GM19240 (cell line): ENCODE measurements at regions not wholly inside any gene's neighbourhood (a gene's known extent, or its start where the extent isn't known, plus 50 kb on each side); places are given as distances from the start of the nearest gene placed in this dataset.

Source experiments
- DNase-seq: peaks from one replicate; pipeline ENCODE4 v3.0.0; 2011; ENCODE audit warnings: low spot score; ENCODE audit not compliant: insufficient read length

DNA sequence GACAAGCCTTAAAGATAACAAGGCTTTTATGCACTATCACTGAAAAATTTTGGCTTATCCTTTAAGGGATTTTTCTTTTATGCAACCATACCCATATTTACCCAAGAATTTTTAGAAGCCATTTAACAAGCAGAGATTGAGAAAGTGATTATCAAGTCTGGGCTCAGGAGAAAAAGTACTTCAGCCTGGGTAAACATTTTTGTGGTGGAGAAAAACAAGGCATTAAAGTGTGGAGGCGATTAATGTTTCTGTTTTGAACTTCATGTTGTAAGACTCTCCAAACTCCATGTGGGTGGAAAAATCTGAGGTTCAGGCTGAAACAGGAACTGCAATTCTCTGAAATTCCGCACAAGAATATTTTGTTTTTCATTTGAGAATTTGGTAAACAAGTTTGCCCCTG lies 260.4 kb upstream of the KCNMB2 start:
- no peak for DNase-seq

DNA sequence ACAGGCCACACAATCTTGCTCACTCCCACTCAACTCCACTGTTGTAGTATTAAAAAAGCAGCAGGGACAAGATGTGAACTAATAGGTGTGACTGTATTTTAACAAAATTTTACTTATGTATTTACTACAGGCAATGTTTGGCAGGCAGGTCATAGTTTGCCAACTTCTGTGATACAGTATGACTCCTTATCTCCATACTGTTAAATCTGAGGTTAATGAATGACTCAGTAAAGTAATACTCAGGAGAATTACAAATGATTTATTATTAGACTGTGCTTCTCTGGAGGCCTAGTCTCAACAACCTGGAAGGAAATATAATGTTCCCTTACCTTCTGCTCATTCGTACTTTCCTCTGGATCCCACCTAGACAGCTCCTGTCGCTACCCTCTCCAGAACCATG lies 258.6 kb upstream of the KCNMB2 start:
- no peak for DNase-seq

DNA sequence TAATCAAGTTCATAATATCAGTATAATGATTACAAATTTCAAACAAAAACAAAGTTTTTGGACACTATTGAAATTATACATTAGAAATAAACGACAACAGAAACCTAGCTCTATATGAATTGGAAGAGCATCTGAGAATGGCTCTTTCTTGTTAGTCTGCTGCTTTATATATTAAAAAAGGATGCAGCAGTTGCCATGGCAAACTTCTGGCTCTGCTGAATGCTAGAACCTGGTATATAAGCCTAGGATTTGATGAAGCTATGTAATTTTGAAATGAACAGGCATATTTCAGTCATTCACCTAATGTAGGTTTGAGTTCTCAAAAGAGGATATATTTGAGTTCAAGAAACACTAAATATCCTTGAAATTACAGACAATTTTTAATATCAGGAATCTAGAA lies 252.7 kb upstream of the KCNMB2 start:
- no peak for DNase-seq

DNA sequence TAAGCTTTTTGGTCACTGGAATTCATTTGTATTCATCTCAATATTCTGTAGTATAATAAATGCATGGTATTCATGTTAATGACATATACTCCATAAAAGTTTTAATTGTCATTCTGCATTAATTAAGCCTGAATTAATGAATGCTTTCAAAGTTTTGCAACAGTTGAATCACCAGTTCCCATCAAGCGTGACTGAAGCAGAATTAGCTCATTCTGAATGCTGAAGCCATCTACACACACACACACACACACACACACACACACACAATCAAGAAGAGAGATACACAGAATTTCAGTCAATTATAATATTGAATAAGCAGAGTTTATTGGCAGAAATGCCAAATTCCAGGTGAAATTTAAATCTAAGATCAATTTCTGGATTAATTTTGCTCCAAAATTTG lies 252.1 kb upstream of the KCNMB2 start:
- no peak for DNase-seq

DNA sequence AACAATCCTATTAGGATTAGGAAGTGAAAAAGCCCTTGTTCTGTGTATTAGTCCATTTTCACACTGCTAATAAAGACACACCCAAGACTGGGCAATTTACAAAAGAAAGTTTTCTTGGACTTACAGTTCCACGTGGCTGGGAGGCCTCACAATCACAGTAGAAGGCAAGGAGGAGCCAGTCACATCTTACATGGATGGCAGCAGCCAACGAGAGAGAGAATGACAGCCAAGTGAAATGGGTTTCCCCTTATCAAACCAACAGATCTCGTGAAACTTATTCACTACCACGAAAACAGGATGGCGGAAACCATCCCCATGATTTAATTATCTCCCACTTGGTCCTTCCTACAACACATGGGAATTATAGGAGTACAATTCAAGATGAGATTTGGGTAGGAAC lies 248.2 kb upstream of the KCNMB2 start:
- DNase-seq: no peak

DNA sequence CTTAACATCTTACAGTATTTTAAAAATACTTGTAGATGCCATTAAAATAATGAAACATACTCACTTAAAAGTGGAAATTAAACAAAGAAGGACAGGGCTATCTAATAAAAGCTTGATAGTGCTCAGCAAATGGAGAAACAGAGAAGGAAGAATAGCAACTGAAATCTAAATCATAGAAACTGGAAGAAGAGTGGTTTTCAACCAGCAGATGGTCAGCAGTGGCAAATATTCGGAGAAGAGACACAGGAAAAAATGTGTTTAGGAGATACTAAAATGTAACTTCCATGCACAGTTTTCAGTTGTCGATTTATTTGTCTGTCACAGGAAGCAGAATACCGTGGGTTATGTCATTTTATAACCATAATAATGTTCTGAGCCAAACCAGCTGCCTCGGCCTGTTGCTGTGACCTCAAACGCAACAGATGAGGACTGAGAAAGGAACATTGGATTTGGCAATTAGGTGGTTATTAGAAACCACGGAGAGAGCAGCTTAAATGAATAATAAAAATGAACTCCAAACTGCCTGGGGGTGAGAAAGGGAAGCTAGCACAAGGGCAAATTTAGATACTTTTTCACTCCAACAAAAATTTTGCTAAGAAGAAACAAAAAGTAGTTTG lies 246.6 kb upstream of the KCNMB2 start:
- no peak for DNase-seq

DNA sequence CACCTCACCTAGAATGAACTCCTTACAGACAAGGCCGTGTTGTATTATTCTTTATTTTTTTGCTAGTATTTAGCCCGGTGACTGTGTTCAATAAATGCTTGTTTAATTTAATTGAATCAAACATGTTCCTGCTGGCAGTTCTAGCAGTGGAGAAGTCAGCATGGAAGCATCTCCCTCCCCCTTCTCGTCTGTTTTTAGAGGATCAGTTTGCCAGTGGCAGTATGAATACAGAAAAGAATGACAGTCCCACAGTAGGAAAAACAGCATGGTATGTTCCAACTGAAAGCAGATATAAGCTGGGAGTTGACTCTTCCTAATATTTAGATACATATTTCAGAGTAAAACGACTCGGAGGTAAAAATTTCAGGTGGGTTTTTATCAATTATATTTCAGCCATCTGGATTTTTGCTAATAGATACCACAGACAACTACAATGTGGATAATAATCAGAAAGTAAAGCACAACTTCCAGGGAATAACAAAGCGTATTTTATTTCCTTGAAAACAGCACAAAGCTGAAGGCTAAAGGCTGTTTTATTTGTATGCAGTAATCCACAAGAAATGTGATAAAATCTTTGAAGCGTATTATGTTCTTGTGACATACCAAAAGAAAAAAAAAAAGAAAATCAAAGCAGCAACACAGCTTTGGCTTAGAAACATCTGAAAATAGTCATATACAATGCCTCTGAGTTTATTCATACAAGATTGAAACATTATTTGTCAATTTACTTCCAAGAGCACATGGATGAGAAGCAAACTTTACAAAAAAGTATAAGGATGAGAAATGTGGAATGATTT lies 244.5 kb upstream of the KCNMB2 start:
- DNase-seq: no peak

DNA sequence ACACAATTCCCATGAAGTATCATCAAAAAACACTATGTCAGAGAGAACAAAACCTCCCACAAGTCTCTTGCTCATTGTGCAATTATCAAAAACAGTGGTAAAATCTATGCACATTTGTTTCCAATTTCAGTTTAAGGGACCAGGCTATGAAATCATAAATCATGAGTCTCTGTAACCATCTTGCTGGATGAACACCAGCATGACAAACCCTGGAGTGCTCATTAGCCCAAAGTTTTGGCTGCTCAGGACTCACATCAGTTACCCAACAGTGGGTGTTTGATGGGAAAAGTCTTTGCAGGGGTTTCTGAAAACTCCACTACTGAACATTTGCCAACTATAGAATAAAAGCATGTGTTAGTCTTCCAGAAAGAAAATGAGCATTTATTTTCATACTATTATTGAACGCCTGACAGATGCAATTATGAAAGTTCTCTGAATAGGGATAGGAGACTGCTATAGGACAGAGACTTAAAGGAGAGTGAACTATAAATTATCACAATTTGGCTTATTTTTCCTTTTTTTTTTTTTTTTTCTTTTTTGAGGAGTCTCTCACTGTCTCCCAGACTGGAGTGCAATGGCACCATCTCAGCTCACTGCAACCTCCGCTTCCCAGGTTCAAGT lies 240.8 kb upstream of the KCNMB2 start:
- DNase-seq: no peak

DNA sequence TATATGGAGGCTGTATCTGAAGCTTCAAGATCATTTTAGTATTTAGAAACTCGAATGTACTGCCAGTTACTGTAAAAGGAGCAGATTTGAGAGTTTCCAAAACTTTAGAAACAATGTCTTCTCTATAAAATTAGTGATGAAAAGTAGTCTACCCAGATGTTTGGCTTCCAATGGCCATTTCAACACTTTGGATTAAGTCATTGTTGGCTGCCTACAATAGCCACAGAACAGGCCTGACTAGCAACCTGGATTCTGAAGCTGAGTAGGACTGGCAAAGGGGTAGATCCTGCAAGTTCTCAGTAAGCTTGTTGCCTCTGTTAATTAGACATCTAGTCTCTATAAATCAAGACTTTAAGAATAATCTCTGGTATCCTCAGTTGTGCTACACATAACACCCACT lies 239.0 kb upstream of the KCNMB2 start:
- no peak for DNase-seq

DNA sequence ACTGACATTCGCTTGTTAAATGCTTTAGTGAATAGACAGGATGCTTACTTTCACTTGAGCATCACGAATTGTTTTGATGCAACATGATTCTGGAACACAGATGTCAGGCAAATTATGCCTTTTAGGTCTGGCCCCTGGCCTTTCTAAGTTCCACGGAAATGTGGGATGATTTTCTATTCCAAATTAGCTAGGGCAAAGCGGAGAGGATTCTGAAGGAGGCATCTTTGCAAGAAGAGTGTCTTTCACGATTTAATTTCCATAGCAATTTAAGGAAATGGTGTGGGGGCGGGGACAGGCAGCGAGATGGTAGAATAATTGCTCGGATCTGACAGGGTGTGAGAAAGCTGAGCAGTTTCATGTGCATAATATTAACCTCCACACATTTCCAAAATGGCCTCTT lies 238.5 kb upstream of the KCNMB2 start:
- no peak for DNase-seq

DNA sequence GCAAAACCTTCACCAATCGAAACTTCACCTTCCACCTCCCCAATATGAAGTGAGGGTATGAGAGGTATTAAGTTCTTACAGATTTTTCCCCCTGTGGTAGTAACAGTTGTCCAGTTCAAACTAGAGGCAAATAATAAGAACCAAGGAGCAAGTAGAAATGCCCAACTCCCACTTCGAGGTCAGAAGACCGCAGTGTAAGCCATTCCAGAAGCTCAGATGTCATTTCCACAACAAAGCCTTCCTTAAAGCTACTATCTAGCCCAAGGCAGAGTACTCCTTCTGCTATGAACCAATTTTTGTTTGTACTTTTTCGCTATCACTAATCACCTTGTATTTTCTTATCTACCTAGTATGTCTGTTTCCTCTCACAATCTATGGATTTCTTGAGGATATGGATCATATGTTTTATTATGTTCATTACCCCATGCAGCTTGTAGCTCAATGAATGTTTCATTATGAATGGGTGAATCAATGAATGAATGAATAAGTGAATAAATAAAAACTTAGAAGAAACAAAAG lies 235.7 kb upstream of the KCNMB2 start:
- DNase-seq: no peak

DNA sequence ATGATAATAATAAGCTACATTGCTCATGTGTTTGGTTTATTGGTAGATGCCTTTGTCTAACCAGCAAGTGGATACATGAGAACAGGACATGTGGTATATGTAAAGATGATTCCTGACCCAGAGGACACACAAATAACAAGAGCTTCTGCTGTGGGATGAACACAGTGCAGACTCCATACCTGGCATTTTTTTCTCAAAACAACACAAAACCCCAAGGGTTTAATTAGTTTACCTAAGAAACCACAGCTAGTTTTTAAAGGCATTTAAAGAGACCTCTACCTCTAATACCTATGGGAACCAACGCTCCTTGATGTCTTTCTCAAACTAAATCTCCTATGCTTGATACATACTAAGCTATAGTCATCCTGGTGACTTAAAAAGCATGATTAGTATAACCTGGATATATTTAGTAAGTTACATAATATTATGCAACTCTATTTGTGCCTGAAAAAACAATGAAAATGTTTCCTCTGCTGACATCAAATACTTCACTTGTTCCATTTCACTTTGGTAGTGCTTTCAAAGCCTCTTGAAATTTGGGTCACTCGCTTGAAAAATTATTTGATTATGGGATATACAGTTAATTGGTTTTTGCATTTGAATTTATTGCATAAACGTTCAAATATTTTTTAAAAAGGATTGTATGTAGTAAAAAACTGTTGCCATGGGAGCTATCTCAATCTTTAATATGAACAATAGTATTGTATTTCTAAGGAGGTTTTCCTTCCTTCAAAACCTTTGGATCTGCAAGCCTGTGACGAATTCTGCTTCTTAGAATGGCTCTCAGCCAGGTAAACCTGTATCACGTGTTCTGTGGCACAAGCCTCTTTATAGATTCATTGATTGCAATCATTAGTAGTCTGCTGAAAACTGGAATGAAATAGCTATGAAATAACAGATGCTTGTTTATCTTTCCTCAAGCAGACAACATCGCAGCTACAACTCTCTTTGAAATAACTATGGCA lies 233.0 kb upstream of the KCNMB2 start:
- DNase-seq: no peak

DNA sequence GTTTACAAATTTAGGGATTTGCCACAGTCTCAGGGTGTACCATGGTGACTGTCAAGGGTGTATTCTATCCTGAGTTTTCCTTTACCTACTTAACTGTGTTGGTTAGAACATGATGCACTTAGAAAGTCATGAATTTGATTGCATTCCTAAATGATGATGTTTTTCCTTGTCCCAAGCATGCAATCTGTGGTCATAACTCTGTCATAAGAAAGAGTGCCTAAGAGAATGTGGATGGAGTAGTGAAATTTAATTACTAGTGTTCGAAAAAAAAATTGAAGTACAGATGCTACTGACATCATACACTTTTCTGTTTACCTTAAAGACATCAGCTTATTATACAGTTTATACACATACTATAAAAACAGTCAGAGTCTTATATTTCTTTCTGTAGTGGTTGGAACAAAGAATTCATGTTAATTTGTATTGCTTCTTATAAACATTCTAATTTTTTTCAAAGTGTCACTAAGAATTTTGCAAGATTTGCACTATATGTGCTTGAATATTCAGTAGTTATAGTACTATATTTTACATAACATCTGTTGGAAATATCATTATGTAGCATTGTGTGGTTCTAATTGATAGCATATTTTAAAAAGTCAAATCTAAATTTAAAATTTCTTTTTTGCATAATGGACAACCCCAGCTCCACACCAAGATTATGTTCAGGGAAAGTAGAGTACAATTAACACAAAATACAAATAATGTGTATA lies 231.3 kb upstream of the KCNMB2 start:
- no peak for DNase-seq

DNA sequence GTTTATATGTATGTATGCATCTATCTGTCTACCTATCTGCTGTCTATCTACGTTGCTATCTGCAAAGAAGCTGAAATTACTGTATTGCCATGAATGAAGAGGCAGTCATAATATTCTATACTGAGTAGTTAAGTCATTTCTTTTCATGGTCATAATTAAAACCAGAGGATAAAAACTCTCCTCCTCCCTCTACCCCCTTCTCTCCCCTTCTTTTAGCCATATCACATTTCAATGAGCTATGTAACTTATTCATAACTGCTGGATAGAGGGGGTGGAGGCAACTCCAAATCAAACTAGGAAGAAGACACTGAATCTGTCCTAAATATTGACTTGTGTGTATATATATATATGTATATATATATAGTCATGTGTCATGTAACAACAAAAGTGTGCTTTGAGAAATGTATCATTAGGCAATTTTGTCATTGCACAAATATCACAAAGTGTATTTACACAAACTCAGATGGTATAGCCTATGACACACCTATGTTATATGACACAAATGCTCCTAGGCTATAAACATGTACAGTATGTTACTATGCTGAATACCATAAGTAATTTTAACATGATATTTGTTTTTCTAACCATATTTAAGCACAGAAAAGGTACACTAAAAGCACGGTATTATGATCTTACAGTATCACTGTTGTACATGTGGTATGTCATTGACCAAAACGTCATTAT lies 229.7 kb upstream of the KCNMB2 start:
- DNase-seq: no peak

DNA sequence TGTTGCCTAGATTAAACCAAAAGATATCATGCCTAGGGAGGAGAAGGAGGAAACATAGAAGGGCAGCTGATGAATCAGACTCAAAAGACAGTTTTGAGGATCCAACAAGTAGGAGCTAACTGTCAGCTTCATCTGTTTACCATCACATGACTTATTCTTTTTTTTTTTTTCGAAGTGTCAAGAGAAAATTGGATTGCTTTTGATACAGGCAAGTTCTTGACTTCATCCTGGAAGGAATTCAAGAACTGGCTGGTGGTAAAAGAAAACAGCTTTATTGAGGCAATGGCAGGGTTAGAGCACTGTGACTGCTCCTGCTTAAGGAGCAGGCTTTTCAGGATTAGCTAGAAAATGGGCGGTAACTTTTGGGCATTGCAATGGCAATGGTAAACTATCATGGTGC lies 227.5 kb upstream of the KCNMB2 start:
- no peak for DNase-seq

DNA sequence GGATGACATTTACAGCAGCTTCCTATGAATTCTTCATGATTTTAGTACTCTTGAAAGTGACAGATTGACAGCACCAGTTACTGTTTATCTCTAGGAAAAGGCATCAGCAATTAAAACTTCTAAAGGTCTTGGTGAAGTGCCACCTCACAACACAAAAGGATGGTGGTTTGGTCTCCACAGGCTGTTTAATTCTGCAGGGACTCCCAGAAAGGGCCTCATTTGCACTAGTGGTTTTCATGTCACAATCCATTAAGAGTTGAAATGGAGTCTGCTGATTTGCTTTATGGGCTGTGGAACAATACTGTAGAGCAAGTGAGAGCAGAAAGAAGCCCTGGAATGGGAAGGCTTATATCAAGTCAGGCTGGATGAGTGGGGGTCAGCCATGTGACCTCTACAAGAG lies 225.3 kb upstream of the KCNMB2 start:
- DNase-seq: no peak

DNA sequence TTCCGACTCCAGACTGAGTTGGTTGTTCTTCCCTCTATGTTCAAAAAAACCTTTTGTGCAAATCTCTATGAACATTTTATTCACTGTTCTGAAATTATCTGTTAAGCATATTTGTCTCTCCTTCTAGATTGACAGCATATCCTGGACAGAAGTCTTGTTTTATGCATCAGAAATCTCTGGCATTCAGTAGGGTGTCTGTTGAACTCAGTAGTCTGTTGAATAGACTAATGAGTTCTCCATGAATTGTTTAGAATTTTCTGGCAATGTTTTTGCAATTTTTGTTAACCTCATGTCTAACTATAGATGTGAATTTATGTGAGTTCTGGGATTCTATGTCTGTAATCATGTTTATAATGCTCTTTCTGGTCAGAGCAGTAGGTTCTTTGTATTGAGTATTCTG lies 222.5 kb upstream of the KCNMB2 start:
- DNase-seq: no peak

DNA sequence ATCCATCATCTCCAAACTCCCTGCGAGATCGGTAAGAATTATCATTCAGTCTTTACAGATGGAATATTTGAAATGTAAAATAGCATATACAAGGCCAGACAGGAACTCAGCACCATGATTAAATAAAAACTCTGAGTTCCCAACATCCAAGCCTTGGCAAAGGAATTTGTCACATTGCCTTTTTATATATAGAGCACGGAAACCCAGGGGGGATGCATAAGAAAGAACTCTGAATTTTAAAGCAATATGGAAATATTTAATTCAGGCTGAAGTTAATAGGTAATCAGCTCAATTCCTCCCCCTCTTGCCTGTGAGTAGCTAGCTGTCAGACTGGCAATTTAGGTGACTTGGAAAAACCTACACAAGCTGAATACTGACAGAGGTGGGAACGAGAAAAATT lies 217.9 kb upstream of the KCNMB2 start:
- DNase-seq: no peak

DNA sequence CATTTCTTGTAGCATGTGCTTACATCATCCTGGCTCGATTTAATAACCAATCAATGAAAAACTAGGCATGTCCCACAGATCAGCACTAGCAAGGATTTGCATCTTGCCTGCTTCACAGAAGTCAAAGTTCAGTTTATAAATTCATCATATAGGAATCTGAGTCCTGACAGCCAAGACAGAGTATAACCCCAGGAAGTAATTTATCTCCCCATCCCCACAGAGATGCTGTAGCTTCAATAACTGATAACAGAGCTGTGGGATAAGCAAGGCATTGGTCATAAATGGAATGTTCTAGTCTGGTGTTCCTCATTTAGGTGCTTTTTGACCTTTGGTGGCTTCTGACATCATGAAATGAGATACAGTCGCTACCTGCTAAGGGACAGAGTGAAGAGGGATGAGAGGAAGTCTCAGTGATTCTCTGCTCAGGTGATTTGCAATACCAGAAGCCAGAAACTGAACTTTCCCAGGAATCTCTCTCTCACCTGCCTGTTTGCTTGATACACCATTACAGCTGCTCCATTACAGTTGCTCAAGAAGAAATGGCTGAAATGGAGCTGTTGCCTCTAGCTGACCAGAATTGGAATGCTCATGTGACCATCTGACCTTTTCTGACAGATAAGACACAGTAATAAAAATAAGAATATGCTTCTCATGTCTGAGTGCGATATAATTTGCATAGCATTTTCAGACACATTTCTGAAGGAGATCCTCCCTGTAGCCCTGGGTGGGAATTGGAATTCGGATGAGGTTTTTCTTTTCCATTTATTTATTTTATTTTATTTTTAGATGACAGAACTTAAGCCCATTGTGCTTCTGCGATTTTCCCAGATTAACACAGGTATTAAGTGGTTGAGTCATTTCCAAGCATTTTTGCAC lies 217.1 kb upstream of the KCNMB2 start:
- no peak for DNase-seq
